GM18858 (cell line): ENCODE measurements at regions not wholly inside any gene's neighbourhood (a gene's known extent, or its start where the extent isn't known, plus 50 kb on each side); places are given as distances from the start of the nearest gene placed in this dataset.

Source experiments
- ATAC-seq: cut with Tn5 transposase; IDR thresholded peaks from one replicate; pipeline ENCODE4 v1.9.1; 2021; ENCODE audit not compliant: unreplicated experiment

DNA sequence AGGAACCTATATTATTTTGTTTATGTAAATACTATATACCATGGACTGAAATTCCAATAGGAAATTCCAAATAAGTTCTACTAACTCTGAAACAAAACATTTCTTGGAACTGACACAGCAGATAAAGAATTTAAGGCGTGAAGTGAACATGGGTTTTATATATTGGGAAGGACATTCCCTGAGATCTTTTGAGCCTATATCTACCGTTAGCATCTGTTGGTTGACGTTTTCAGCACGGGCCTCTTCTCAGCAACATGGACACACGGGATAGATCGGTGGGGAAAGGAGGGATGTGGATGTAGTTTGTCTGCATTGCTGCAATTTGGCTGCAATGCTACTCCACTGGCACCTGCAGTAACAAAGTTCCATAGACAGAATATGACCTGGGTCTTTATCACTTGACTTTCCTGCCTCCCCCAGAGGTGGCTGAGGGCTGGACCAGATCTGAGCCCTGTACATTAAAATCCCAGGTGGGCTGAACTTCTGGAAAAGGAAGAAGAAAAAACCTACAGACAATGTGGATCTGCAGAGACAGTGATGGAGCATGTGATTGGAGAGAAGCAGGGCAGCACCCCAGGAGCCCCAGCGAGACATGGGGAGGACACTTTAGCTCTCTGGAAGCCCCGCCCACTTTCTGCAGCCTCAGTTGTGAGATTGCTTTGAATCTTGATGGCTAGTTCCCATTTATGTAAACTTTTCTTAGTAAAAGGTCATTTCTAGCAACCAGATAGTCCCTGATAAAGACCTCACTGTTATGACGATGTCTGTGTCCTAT, 91.2 kb upstream of the CPEB4 start:
- ATAC-seq: no peak

DNA sequence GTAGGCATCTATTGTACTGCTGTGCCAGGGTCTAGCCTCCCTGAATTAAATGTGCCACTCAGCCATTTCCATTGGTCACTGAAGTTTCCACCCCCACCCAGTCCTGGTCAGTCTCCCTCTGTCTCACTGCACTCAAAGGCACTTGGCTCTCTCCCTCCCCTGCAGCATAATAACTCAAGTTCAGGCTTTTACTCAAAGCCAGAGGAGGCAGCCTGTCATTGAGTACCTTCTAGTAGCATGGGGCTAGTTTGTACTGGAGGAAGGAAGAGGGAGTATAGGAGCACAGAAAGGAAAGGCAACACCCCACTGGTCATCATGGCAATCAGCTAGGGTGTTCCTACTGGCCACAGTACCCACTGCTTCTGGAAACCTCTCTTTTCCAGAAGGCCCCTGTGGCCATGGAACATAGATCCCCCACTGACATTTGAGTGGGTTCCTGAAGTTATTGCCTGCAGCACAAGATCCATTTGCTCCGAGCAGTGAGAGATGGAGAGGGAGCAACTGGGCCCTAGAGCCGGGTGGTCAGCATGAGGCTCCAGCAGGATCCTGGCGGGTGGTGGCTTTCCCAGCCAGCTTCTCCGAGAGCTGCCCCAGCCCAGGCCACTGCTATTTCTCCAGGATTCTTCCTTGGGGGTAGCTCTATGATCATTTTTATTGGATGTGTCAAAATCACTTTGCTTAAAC, 89.9 kb upstream of the CPEB4 start:
- ATAC-seq: no peak

DNA sequence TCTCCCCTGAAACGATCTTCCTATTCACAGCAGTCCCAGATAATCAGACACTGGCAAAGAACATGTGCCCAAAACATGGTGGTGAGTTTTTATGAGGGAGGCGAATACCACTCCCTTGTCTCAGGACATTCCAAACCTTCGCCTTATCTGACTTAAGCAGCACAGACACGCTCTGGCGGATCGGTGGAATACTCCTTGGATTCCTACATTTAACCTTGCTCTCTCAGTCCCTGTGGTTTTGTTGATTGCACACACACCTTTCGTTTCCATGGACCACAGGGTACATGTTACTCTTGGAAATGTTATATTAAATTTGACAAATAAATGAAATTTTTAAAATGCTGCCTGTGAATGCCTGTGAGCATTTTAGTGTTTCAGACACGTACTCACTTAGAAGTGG, 87.8 kb upstream of the CPEB4 start:
- ATAC-seq: no peak

DNA sequence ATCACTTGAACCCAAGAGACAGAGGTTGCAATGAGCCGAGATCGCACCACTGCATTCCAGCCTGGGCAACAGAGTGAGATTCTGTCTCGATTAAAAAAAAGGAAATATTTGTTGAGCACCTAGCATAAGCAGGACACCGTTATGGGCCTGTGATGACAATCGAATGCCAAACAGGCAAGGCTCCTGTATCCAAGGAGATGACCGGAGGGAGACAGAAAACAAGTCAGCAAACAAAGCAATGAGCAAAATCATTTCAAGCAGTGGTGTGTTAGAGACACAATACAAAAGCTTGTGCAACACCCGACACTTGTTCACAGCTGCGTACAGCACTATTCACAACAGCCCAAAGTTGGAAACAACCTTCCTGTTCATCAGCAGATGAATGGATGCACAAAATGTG, 87.1 kb upstream of the CPEB4 start:
- ATAC-seq: no peak

DNA sequence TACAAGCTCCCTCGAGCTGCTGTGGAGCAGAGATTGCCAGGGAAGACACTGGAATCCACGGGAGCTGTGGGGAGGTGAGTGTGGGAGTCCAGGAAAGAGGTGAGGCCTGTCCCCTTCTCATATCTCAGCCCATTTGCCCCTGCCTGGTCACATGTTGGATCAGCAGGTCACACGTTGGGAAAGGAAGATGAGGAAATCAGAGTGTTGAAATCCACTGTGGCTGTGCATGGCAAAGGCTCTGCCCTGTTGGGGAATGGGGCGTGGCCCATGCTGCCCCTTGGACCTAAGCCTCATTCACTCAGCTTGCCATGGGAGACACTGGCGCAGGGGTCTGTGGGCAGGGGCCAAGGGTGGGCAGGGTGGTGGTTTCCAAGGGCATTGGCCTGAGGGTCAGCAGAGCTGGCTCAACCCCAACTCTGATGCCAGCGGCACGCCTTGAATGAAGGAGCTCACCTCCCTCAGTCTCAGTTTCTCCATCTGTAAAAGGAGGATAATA, 85.4 kb upstream of the CPEB4 start:
- no peak for ATAC-seq

DNA sequence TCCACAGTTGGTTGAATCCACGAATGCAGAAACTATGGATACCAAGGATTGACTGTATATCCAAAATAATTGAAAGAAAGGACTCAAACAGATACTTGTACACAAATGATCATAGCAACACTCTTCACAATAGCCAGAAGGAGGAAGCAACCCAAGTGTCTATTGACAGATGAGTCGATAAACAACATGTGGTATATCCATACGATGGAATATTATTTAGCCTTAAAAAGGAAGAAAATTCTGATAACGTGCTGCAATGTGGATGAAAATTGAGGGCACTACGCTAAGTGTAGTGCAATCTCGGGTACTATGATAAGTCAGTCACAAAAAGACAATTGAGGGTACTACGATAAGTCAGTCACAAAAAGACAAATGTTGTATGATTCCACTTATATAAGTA, 83.6 kb upstream of the CPEB4 start:
- no peak for ATAC-seq

DNA sequence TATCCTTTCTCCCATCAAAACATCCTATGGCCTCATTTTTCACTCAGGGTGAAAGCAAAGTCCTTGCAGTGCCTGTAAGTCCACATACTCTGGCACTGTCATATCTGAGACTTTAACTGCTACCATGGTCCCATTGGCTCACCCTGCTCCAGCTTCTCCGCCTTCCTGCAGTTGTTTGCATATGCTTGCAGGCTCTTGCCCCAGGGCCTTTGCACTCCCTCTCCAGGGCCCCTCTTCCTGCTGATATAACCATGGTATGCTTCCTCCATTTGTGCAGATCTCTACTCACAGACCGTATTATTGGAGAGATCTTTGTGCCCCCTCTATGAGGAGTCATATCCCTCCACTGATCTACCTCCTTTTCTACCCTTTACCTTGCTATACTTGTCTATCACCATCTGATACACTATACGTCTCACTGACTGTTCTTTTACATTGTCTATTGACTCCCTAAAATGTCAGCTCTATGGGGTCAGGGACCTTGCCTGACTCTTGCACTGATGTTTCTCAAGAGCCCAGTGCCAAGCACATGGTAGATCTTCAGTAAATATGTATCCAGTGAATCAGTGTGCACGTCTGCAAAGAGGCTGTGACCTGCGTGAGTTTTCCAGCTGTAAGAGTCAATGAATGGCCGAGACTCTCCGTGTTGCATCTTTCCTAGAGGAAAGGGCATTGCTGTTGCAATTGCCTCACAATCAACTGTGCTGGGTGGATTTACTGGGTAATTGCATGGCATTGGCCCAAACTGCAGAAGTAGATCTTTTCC, 81.7 kb upstream of the CPEB4 start:
- ATAC-seq: no peak

DNA sequence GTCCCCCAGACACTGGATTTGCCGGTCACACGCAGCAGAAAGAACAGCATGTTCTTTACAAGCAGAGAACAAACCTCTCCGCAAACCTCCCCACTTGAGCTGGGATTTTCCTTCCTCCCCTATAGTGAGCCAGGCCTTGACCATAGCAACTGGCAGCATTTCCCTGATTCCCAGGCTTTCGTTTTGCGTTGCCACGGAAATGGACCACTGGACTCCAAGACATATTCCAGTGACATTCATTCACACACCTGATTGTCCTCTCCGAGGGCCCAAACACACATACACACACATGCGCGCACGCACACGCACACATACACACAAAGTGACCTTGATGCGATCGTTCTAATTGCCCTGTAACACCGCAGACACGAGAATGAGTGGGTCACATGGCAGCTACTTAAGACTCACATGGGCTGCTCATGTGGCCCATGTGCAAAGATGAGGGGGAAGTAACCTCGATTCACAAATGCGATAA, 80.9 kb upstream of the CPEB4 start:
- no peak for ATAC-seq

DNA sequence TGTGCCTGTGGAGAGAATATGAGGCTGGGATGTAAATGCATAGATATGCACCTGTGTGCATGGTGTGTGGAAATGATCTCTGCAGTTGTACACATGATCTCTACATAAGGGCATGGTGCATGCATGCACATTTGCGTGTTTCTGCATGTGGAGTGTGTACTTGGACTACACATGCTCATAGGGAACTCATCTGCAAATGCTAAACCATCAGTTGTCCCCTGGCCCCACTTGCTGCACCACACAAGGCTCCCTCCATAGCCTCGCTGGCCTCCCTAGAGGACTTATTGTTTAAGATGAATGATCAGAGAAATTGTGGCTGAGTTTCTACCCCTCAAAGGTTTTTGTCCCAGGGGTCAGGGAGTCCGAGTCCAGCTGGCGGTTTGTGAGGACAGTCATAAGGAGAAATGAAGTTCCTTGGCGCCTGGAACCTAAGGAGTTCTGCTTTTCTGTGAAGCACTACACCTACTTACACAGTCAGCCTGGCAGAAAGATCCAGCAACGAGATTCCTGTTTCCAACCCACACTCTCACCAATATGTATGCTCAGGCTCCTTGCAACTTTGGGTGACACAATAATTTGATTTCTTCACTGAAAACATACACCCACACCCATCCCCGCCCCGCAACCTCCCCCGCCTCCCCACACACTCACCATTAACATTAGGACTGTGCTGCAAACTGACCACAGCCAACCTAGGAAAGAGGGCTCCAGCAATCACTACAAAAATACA, 79.9 kb upstream of the CPEB4 start:
- ATAC-seq: no peak

DNA sequence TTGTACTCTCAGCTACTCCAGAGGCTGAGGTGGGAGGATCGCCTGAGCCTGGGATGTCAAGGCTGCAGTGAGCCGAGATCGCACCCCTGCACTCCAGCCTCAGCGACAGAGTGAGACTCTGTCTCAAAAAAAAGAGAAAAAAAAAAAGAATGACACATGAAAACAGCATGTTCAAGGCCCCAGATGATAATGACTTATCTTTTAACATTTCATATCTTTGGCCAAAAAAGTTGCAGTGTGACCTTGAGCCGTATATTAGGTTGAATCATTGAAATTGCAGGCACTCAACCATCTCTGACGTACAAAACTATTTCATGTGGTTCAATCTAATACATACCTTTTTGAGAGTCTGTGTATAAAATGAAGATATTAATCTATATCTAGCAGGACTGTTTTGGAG, 79.1 kb upstream of the CPEB4 start:
- ATAC-seq: no peak

DNA sequence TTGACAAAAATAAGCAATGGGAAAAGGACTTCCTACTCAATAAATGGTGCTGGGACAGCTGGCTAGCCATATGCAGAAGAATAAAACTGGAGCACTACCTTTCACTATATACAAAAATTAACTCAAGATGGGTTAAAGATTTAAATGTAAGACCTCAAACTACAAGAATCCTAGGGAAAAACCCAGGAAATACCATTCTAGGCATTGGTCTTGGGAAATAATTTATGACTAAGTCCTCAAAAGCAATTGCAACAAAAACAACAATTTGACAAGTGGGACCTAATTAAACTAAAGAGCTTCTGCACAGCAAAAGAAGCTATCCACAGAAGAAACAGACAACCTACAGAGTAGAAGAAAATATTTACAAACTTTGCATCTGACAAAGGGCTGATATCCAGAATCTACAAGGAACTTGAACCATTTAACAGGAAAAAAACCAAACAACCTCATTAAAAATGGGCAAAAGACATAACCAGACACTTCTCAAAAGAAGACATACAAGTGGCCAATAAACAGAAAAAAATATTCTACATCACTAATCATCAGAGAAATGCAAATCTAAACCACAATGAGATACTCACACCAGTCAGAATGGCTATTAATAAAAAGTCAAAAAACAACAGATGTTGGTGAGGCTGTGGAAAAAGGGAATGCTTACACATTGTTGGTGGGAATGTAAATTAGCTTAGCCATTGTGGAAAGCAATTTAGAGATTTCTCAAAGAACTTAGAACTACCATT, 75.2 kb upstream of the CPEB4 start:
- no peak for ATAC-seq

DNA sequence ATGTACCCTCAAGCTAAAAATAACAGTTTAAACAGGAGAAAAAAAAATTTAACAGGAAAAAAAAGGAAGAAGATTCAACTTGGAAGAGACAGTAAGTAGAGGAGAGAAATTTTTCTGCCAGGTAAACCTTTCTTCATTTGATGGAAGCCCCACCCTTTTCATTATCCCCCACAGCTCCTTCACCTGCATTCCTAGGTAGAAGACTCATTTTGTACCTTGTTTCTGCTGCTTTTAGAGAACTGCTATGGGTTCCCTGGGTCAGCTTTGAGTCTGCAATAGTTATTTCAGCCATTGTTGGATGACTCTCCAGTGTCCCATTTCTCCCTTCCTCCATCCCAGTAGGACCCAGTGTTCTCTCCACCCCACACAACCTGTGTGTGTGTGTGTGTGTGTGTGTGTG, 74.1 kb upstream of the CPEB4 start:
- no peak for ATAC-seq

DNA sequence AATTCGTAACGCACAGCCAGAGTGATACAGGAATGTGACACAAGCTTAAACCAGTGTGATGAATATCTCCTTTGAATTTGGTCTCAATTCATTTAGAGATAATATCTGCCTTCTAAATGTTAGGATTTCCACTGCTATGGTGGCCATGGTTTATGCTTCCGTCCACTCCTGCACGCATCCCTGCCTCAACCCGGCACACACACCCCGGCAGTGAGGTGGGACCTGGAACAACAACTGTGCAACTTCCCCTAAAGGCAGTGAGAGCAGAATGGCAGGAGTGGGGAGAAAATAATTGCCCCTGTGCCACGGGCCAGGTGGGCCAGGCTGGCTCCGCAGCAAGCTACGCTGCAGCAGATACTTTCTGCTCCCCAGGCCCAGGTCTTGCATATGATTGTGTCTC, 72.6 kb upstream of the CPEB4 start:
- no peak for ATAC-seq

DNA sequence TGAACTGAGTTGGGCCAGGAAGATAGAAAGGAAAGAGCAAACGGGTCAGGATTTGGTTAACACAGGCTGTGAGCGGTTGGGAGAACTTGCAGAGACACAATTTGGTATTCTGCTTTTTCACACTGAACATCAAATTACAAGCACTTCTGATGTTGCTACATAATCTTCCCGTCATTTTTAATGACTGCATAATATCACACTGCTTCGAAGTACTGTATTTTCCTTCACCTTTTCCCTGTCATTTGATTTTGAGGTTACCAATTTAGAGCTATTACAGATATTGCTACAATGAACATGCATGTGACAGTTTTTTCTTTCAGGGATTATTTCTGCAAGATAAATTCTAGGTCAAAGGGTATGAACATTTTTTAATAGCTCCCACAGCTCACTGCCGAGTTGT, 71.4 kb upstream of the CPEB4 start:
- no peak for ATAC-seq

DNA sequence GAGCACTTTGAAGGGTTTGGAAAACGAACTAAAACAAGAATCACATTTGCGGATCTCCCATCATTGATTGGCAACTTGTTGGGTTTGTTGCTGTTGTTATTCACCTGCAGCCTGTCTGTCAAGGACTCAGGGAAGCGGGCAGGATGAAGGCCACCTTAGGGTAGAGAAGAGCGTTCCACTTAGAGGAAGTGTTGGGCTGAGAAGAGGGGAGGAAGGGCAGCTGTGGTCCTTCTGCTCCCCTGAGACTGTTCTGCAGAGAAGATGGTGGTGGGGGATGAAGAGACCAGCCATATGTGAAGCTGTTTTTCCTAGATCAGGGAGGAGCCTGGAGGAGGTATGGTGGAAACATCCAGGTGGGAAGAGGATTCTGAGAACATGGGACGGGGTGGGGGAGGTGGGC, 70.6 kb upstream of the CPEB4 start:
- ATAC-seq: no peak

DNA sequence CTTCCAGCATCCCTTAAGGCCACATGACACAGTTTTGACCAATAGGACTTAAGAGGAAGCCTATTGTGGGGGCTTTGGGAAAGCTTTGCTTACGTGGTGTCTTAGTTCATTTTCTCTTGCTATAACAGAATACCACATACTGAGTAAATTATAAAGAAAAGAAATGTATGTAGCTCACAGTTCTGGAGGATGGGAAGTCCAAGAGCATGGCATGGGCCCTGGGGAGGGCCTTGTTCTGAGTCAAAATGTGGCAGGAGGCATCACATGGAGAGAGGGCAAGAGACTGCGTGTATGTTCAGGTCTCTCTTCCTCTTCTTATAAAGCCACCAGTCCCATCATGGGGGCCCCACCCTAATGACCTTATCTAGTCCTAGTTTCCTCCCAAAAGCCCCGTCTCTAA, 68.6 kb upstream of the CPEB4 start:
- ATAC-seq: no peak

DNA sequence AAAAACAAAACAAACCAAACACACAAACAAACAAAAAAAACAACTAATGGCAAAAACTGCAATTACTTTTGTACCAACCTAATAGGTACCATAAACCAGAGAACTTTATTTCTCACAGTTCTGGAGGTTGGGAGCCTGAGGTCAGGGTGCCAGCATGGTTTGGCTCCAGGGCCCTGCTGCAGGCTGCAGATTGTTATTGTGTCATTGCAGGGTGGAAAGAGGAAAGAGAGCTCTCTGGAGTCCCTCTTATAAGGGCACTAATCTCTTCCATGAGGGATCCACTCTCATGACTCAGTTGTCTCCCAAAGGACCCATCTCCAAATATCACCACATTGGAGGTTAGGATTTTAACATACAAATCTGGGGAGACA, 64.9 kb upstream of the CPEB4 start:
- ATAC-seq: no peak

DNA sequence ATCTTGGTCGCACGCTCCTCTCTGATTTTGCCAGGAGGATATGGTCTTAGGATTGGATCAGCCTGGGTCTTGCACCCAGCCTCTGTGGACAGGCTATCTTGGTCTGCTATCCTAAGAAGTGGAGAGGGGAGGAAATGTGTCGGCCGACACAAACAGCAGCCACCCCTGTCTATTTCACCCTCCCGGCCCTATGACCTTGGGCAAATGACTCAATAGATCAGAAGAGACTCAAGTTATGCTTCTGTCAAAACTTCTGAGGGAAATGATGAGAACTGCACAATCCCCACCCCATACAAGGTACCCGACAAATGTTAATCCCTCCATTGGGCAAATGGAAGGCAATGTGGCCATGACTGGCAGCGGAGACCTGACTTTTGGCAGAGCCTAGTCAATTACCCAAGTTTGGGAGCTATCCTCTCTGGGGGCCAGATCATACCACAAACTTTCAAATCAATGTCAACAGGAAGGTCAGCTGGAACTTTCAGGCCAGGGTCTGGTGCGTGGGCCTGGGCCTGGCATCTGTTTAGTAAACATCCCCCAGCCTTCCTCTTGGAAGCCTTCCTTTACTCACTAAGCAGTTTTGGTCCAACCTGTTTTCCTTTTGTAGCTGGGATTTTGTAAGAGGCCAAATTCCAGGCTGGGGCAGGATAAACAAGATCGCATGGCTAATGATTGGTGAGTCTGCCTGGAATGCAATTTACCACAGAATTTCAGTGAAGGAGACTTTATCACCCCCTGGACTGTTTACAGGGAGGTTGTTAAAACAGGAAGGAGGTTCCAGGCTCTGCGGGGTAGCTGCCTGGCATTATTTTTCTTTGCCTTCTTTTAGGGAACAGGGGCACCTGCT, 64.2 kb upstream of the CPEB4 start:
- ATAC-seq: no peak

DNA sequence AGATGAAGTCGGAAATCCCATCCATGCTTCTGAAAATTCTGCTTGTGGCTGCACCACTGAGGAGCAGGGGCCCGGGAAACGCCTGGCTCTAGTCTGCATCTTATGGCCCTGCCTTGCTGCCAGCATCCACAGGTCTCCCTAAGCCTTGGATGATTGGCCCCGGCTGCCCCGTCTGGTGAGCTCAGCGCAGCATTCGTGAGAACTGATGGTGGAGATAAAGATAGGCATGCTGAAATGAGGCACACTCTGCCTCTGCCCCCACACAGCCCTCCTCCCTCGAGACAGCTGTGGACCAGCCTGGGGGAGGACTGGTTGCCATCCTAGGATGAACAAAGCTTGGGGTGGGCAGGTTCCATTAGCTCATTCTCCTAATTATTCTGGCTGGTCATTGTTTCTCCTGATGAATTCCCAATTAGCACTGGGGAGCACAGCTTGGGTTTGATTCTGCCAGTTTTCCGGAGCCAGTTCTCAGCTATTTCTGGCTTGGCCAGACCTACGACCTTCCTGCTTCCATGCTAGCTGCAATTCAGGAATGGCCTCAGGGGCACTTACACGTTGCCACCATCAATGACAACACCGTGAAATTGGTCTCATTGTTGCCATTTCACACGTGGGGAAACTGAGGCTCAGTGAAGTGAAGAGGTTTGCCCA, 62.8 kb upstream of the CPEB4 start:
- ATAC-seq: no peak
